RKO (cell line): ENCODE measurements at regions not wholly inside any gene's neighbourhood (a gene's known extent, or its start where the extent isn't known, plus 50 kb on each side); places are given as distances from the start of the nearest gene placed in this dataset.
"Not testable (repeated sequence)": the region's sequence is repeated elsewhere in the genome, so short reads cannot be mapped to it uniquely, and the experiment has no call there.

Experiments used
- DNase-seq: peaks from one replicate; pipeline ENCODE4 v3.0.0-alpha.2; 2016; ENCODE audit warnings: low spot score

DNA sequence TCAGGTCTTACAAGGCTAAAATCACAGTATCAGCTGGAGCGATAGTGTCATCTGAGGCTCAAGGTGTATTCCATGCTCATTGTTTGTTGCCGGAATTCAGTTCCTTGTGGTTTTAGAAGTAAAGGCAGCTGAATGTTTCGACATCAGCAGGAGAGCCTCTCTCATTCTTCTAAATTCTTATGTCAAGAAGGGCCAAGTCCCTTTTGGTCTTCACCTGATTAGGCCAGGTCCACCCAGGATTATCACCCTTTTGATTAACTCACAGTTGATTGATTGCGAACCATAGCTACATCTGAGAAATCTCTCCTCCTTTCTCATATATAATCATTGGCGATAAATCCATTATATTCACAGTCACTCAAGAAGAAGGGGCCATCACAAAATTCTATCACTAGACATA lies 806.7 kb upstream of the PRMT6 start:
- no peak for DNase-seq

- no peak for DNase-seq
Measured at GRCh38 chr1:106254748-106255147, 801.7 kb upstream of the PRMT6 start.

- DNase-seq: no peak
Measured at GRCh38 chr1:106266786-106267185, 789.7 kb upstream of the PRMT6 start.

DNA sequence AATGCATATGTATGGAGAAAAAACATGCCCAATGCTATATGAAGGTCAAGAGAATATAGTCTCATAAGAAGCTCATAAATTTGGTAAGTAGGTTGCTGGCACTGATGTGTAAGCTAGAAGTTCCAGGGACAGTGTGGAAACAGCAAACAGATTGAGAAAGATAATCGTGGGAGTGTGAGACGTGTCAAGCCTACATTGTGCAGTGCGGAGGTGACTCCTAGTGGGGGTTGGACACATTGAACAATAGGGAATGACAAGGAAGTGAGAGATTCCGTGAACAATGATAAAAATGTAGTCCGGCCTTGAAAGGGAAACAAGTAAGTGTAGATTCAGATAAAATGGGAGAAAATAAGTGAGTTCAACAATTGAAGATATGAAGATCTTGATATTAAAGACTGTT lies 788.4 kb upstream of the PRMT6 start:
- DNase-seq: peak; percentile 53

DNA sequence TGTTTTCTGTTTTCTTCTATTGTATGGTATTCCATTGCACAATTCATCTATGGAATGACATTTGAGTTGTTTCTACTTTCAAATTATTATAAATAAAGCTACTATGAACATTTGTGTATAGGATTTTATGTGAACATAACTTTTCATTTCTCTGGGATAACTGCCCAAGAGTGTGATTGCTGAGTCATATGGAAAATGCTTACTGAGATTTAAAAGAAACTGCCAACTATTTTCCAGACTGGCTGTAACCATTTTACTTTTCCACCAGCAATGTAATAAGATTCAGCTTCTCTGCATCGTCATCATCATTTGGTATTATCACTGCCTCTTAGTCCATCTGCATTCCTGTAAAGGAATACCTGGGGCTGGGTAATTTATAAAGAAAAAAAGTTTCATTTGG lies 779.6 kb upstream of the PRMT6 start:
- DNase-seq: no peak

GRCh38 chr1:106277786-106278185 lies 778.7 kb upstream of the PRMT6 start:
- no peak for DNase-seq

GRCh38 chr1:106278716-106279115 lies 777.8 kb upstream of the PRMT6 start:
- peak; percentile 8 for DNase-seq

DNA sequence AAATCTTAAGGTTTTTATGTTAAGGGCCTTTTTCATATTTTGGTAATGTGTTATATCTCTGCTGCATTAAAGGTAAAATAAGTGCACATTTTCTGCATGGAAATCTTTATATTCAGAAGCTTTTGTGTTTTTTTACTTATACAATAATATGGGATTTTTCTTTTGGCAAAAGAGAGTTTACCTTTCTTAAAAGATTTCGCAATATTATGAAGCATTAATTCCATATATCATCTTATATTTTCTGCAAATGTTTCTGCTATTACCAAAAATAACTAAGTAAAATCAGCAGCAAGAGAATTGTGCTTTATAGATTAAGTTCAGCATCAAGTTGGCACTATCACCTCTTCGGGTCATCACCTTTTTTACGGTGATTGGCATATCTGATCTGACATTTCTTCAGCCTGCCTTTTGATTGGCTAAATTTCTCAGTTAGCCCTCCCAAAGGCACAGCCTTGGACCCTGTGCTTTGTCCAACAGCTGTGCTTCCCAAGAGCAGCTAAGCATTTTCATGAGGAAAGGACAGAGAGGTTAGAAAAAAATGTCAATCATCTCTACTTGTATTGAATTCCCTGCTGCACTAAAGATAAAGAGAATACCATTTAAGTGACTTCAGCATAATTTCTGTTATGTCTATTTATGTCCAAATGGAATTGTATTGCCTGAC lies 767.1 kb upstream of the PRMT6 start:
- no peak for DNase-seq

- DNase-seq: no peak
Measured at GRCh38 chr1:106290805-106291501, 765.5 kb upstream of the PRMT6 start.

DNA sequence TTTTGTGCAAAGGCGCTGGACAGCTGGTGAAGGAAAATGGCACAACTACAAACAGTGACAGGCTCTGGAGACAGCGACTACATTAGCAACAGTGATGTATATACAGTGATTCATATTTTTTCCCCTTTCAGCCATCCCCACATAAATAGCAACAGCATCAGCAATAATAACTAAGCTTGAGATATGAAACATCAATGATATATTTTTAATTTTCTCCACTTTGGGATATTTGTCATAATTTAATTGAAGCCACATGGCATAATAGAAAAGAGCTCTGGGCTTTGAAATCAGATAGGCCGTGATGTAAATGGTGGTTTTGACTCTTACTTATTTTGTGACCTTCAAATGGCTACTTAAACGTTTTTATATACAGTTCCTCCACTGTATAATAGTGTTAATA lies 764.3 kb upstream of the PRMT6 start:
- DNase-seq: no peak

- no peak for DNase-seq
Measured at GRCh38 chr1:106296431-106296830, 760.0 kb upstream of the PRMT6 start.

DNA sequence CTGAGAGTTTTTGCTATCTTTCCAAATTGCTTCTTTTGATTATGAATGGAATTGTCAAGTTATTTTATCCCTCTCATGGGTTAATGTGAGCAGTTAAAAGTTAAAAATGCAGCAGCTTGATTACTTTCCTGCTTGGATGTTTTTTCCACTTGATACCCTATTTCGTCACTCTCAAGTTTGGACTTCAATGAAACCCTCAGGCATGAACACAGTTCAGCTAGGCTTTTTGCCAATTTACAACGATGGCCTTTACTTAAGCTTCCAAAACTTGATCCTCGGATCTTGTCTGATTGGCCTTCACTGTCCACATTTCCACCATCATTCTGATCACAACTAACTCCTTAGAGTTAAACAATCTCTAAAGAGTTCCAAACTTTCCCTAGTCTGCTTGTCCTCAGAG lies 752.4 kb upstream of the PRMT6 start:
- DNase-seq: no peak

GRCh38 chr1:106319612-106320011 lies 736.9 kb upstream of the PRMT6 start:
- DNase-seq: no peak

DNA sequence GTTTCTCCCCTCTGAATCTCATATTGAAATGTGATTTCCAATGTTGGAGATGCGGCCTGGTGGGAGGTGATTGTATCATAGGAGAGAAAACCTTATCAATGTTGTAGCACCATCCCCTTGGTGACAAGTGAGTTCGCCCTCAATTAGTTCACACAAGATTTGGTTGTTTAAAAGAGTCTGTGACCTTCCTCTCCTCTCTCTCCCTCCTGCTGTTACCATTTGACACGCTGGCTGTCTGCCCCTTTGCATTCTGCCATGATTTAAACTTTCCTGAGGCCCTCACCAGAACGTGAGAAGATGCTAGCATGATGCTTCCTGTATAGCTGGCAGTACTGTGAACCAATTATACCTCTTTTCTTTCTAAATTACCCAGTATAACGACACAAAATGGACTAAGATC lies 730.9 kb upstream of the PRMT6 start:
- DNase-seq: no peak

GRCh38 chr1:106344494-106344893 lies 712.0 kb upstream of the PRMT6 start:
- no peak for DNase-seq

DNA sequence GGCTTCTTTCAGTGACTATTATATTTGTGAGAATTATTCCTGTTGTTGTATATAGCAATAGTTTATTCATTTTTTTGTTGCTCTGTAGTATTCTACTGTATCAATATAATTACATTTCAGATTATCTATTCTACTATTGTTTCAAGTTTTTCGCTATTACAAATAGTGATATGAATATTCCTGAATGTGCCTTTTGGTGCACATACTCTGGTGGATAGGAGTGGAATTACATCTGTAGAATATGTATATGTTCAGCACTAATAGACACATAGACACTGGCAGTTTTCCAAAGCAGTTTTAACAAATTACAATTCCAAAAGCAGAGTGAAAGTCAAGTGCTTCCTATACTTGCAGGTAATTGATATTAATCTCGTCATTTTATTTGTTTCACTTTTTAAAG lies 696.2 kb upstream of the PRMT6 start:
- no peak for DNase-seq

GRCh38 chr1:106366627-106367319 lies 689.7 kb upstream of the PRMT6 start:
- DNase-seq: no peak

- DNase-seq: no peak
Measured at GRCh38 chr1:106378261-106378660, 678.2 kb upstream of the PRMT6 start.

DNA sequence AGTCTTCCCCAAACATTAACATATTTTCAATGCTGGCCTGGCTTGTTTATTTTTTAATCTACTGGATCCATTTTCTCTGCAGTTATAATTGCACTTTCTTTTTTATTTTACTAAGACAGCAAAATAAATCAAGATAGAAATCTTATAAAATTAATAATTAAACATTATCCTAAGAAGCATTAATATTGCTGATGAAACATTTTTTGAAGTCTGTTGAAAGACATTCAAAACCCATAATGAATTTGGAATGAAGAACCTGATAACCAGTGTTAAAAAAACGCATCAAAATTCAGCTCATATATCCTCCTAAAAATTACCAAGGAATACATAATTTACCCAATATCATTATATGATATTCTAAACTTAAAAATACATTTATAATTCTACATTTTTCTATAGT lies 675.7 kb upstream of the PRMT6 start:
- DNase-seq: no peak

DNA sequence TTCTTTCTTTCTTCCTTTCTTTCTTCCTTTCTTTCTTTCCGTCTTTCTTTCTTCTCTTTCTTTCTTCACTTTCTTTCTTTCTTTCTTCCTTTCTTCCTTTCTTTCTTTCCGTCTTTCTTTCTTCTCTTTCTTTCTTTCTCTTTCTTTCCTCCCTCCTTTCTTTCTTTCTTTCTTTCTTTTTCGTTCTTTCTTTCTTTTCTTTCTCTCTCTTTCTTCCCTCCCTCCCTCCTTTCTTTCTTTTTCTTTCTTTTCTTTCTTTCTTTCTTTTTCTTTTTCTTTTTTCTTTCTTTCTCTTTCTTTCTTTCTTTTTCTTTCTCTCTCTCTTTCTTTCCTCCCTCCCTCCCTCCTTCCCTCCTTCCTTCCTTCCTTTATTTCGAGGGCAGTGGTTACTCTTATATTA lies 667.3 kb upstream of the PRMT6 start:
- not testable (repeated sequence) for DNase-seq

GRCh38 chr1:106393046-106393445 lies 663.4 kb upstream of the PRMT6 start:
- DNase-seq: no peak

GRCh38 chr1:106396020-106396419 lies 660.5 kb upstream of the PRMT6 start:
- no peak for DNase-seq

DNA sequence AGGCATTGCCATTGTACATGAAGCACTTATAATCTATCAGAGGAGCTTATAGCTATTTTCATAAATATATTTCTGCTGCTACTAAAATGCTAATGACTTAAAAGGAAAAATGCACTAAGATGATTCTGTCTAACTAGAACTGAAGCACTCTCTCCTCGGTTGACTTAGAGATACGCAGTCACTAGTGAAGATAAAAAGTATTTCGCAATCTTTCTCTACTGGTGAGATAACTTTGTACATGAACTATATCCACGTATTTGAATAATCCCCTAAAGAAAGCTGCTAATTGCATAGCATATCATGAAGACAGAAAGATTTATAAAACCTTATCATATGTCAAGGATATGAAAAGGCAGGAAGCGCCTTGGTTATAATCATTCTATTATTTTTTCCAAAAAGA lies 658.1 kb upstream of the PRMT6 start:
- DNase-seq: no peak
